Endothelial cell of umbilical vein (primary cell): ENCODE measurements at regions not wholly inside any gene's neighbourhood (a gene's known extent, or its start where the extent isn't known, plus 50 kb on each side); places are given as distances from the start of the nearest gene placed in this dataset.

Experiments used
- BruUV-seq: library from RNA; stranded (reverse); fragments of 400-500 nt; replicated peaks from 2 replicates; lab custom pipeline; 2021; lab: Mats Ljungman, UMichigan
- CTCF ChIA-PET: fragments of 300-600, 350-600 bp; sonication (Branson Sonifier 250); formaldehyde crosslinking; loops from one replicate; lab custom pipeline; 2021; ENCODE audit warnings: antibody characterized with exemption, inconsistent platforms; lab: Charles Lee
- POLR2A ChIA-PET: fragments of 300-600, 350-600 bp; sonication (Branson Sonifier 250); formaldehyde crosslinking; loops from one replicate; lab custom pipeline; 2021; ENCODE audit warnings: antibody characterized with exemption, inconsistent platforms; lab: Charles Lee
- DNase-seq: peaks from one replicate; pipeline ENCODE4 v3.0.0-alpha.2; 2011; ENCODE audit warnings: low read depth, low spot score
- FAIRE-seq: peaks from 2 replicates; lab custom pipeline; 2011; peaks lifted over from hg19 to GRCh38; lab: Jason Lieb, UNC
- H2AFZ ChIP-seq: 2 replicates; pipeline ENCODE4 v1.6.0; 2012; ENCODE audit warnings: low read depth, low read length, control low read depth, inconsistent platforms
- H3K27ac ChIP-seq: 2 replicates; pipeline ENCODE4 v1.5.1; 2011; ENCODE audit warnings: low read depth, mild to moderate bottlenecking, control low read depth, low read length, moderate library complexity; ENCODE audit not compliant: insufficient read depth
- H3K27me3 ChIP-seq, 2 experiments: 2 replicates each; pipeline versions ENCODE4 v1.6.0 to v1.6.1; 2011; ENCODE audit warnings: low read length in 2 of 2, mixed read lengths in 1 of 2; ENCODE audit not compliant: control insufficient read depth in 2 of 2, insufficient read depth in 2 of 2
- H3K36me3 ChIP-seq, 2 experiments: 2 replicates in 1 of 2; 3 replicates in 1 of 2; pipeline ENCODE4 v1.5.1; 2011; ENCODE audit warnings: low read length in 2 of 2, mild to moderate bottlenecking in 1 of 2, moderate library complexity in 1 of 2; ENCODE audit not compliant: control insufficient read depth in 2 of 2, insufficient read depth in 2 of 2; ENCODE audit errors: extremely low read depth in 1 of 2
- H3K4me1 ChIP-seq: 3 replicates; pipeline ENCODE4 v1.5.1; 2011; ENCODE audit warnings: mild to moderate bottlenecking, low read length; ENCODE audit not compliant: control insufficient read depth, insufficient read depth; ENCODE audit errors: extremely low read depth
- H3K4me2 ChIP-seq: 2 replicates; pipeline ENCODE4 v1.6.1; 2011; ENCODE audit warnings: low read length, control low read depth, mixed read lengths; ENCODE audit not compliant: insufficient read depth
- H3K4me3 ChIP-seq, 3 experiments: fragments of 200-600 bp in 1 of 3; sonication (generic), shearing (Covaris generic) in 1 of 3; replicated peaks in 1 of 3; 2 replicates each; pipeline ENCODE4 v1.5.1; 2011 to 2016; ENCODE audit warnings: control low read depth in 3 of 3, low read length in 3 of 3, mild to moderate bottlenecking in 2 of 3, inconsistent platforms in 1 of 3, low read depth in 1 of 3, moderate library complexity in 1 of 3; ENCODE audit not compliant: insufficient read depth in 1 of 3
- H3K79me2 ChIP-seq: 2 replicates; pipeline ENCODE4 v1.6.0; 2012; ENCODE audit warnings: low read length, inconsistent platforms; ENCODE audit not compliant: control insufficient read depth, insufficient read depth
- H3K9ac ChIP-seq: replicated peaks from 2 replicates; pipeline ENCODE3; 2011; ENCODE audit warnings: low read length, control low read depth; ENCODE audit not compliant: insufficient read depth; ENCODE audit errors: extremely low read depth
- H3K9me1 ChIP-seq: replicated peaks from 3 replicates; pipeline ENCODE4 v1.6.0; 2011; ENCODE audit warnings: mild to moderate bottlenecking, low read length; ENCODE audit not compliant: control insufficient read depth, insufficient read depth; ENCODE audit errors: extremely low read depth
- H3K9me3 ChIP-seq: replicated peaks from 2 replicates; pipeline ENCODE4 v1.5.1; 2012; ENCODE audit warnings: low read length, inconsistent platforms; ENCODE audit not compliant: control insufficient read depth, insufficient read depth
- H4K20me1 ChIP-seq: replicated peaks from 2 replicates; pipeline ENCODE3; 2011; ENCODE audit warnings: mild to moderate bottlenecking, low read length; ENCODE audit not compliant: control insufficient read depth, insufficient read depth; ENCODE audit errors: extremely low read depth
- EZH2 ChIP-seq: IDR thresholded peaks from 2 replicates; pipeline ENCODE4 v1.6.1; 2012; ENCODE audit warnings: borderline replicate concordance, low read depth, mild to moderate bottlenecking, moderate library complexity, low read length, inconsistent platforms; ENCODE audit not compliant: severe bottlenecking
- FOS ChIP-seq: IDR thresholded peaks from 2 replicates; pipeline ENCODE4 v1.6.1; 2011; ENCODE audit warnings: mild to moderate bottlenecking, low read length, moderate library complexity, borderline replicate concordance; ENCODE audit not compliant: insufficient read depth
- GATA2 ChIP-seq: IDR thresholded peaks from 2 replicates; pipeline ENCODE4 v1.7.0; 2011; ENCODE audit warnings: low read depth, mild to moderate bottlenecking, moderate library complexity, mixed read lengths, low read length; ENCODE audit not compliant: insufficient read length, insufficient read depth
- JUN ChIP-seq: IDR thresholded peaks from 2 replicates; pipeline ENCODE4 v1.6.1; 2011; ENCODE audit warnings: borderline replicate concordance, low read depth; ENCODE audit not compliant: insufficient read length, insufficient read depth
- MAX ChIP-seq: IDR thresholded peaks from 2 replicates; pipeline ENCODE4 v1.6.1; 2011; ENCODE audit not compliant: insufficient read depth, insufficient read length
- MYC ChIP-seq: IDR thresholded peaks from one replicate; pipeline ENCODE4 v1.6.1; 2011; ENCODE audit warnings: mild to moderate bottlenecking, low read depth, low read length
- POLR2A ChIP-seq: IDR thresholded peaks from 2 replicates; pipeline ENCODE4 v1.6.1; 2012; ENCODE audit warnings: low read depth, mild to moderate bottlenecking, control low read depth, low read length
- POLR2AphosphoS5 ChIP-seq: IDR thresholded peaks from 2 replicates; pipeline ENCODE4 v1.6.1; 2012; ENCODE audit warnings: low read depth, mild to moderate bottlenecking, control low read depth, low read length, moderate library complexity; ENCODE audit not compliant: insufficient read depth
- dilution Hi-C: fragments of 300-500 bp; cut with MboI; formaldehyde crosslinking; loops from one replicate; pipeline ENCODE4 v1.15.0; 2019; ENCODE audit warnings: low sequenced_read_pairs; ENCODE audit not compliant: extremely low pct_ligation_motif_present
- intact Hi-C: fragments of 100-400 bp; cut with micrococcal nuclease; formaldehyde crosslinking; loops from one replicate; pipeline ENCODE4 v1.10.0; 2022
- TF ChIP-seq, protein P1 (sequence below), 2 donors: IDR thresholded peaks; 1 replicate in 1 of 2; 2 replicates in 1 of 2; pipeline ENCODE4 v1.5.1; 2011; ENCODE audit warnings: low read length in 2 of 2, mild to moderate bottlenecking in 2 of 2, moderate library complexity in 2 of 2, control low read depth in 1 of 2, inconsistent platforms in 1 of 2, low read depth in 1 of 2; ENCODE audit not compliant: insufficient read depth in 1 of 2; ENCODE audit errors: extremely low read depth in 1 of 2

DNA sequence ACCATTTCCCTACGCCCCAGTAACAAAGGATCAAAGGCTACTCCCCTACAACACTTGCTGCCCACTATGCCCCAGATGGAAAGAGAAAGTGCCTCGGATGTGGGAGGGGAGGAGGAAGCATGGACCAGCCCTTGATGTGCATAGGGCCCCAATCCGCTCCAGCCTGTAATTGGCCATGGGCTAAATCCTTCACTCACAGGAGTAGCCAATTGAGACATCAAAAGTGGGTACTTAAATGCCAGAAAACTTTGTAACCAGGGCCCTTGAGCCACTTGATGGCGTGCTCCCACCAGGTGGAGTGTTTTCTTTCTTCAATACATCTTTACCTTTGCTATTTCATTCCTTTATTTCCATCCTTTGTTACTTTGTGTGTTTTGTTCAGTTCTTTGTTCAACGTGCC lies 500.5 kb upstream of the LRRN3 start:
- no peak for FAIRE-seq

GRCh38 chr7:110591341-110591740 lies 499.6 kb upstream of the LRRN3 start:
- no peak overlapping the region for H3K27ac ChIP-seq
- ChIA-PET POLR2A (no interaction called here), CTCF (no interaction called here)
- no peaks in the 10 kb centered on the region for H3K9me3 ChIP-seq
- H2AFZ ChIP-seq = no peak overlapping the region
- no TSS peak for BruUV-seq
- intact Hi-C loops (loop anchor here (10.0 kb wide), 1 partner anchor 893 kb away; no protein-coding TSS in a partner anchor), dilution Hi-C loops (no loop called here)
- no peak overlapping the region for H3K9ac ChIP-seq
- no peaks in the 10 kb centered on the region for H3K36me3 ChIP-seq
- H3K4me3 ChIP-seq = no peak overlapping the region
- H3K4me1 ChIP-seq = no peaks in the 10 kb centered on the region
- no peaks in the 10 kb centered on the region for H3K79me2 ChIP-seq
- no peaks in the 10 kb centered on the region for H3K9me1 ChIP-seq
- TF ChIP-seq MYC = no peak
- TF ChIP-seq EZH2 = no peak
- TF ChIP-seq, protein P1, sequence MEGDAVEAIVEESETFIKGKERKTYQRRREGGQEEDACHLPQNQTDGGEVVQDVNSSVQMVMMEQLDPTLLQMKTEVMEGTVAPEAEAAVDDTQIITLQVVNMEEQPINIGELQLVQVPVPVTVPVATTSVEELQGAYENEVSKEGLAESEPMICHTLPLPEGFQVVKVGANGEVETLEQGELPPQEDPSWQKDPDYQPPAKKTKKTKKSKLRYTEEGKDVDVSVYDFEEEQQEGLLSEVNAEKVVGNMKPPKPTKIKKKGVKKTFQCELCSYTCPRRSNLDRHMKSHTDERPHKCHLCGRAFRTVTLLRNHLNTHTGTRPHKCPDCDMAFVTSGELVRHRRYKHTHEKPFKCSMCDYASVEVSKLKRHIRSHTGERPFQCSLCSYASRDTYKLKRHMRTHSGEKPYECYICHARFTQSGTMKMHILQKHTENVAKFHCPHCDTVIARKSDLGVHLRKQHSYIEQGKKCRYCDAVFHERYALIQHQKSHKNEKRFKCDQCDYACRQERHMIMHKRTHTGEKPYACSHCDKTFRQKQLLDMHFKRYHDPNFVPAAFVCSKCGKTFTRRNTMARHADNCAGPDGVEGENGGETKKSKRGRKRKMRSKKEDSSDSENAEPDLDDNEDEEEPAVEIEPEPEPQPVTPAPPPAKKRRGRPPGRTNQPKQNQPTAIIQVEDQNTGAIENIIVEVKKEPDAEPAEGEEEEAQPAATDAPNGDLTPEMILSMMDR (IDR thresholded peaks at IDR 0.05; ENCODE audit: extremely low read depth in 1 of 2, insufficient read depth in 1 of 2, low read depth in 1 of 2, low read length in 2 of 2) = no peak
- TF ChIP-seq FOS = no peak
- no peak for TF ChIP-seq GATA2
- TF ChIP-seq POLR2A = no peak
- no peak for TF ChIP-seq JUN
- no peak for TF ChIP-seq MAX
- no peak for TF ChIP-seq POLR2AphosphoS5
- no peaks in the 10 kb centered on the region for H4K20me1 ChIP-seq
- H3K4me2 ChIP-seq = no peak overlapping the region
- no peaks in the 10 kb centered on the region for H3K27me3 ChIP-seq
- FAIRE-seq (no peak), DNase-seq (no peak)

More for the DNA sequence above, 500.5 kb upstream of the LRRN3 start:
- Histone ChIP-seq H3K9me1 (no peaks in the 10 kb centered on the region), H3K4me2 (no peak overlapping the region), H3K9ac (no peak overlapping the region), H3K79me2 (no peaks in the 10 kb centered on the region), H3K4me1 (no peaks in the 10 kb centered on the region), H2AFZ (no peak overlapping the region), H3K4me3 (no peak overlapping the region), H3K27ac (no peak overlapping the region), H4K20me1 (no peaks in the 10 kb centered on the region), H3K9me3 (no peaks in the 10 kb centered on the region), H3K36me3 (no peaks in the 10 kb centered on the region), H3K27me3 (no peaks in the 10 kb centered on the region)
- TF ChIP-seq MYC = no peak
- no peak for TF ChIP-seq GATA2
- no peak for DNase-seq
- intact Hi-C loops = loop anchor here (10.0 kb wide), 1 partner anchor 894 kb away; no protein-coding TSS in a partner anchor
- CTCF ChIA-PET = no interaction called here
- no TSS peak for BruUV-seq
- dilution Hi-C loops = no loop called here
- POLR2A ChIA-PET = no interaction called here
